Mesothelial cell of epicardium (in vitro differentiated cells): ENCODE measurements at regions not wholly inside any gene's neighbourhood (a gene's known extent, or its start where the extent isn't known, plus 50 kb on each side); places are given as distances from the start of the nearest gene placed in this dataset.

Source experiments
- DNase-seq, 2 experiments: peaks; one replicate each; pipeline ENCODE4 v3.0.0; 2021; ENCODE audit warnings: low spot score in 2 of 2; ENCODE audit not compliant: unreplicated experiment in 2 of 2
- H3K27ac Mint-ChIP-seq: 2 replicates; pipeline ENCODE4 v1.8.0; 2021; ENCODE audit warnings: mixed read lengths
- H3K27me3 Mint-ChIP-seq: 2 replicates; pipeline ENCODE4 v1.8.0; 2021; ENCODE audit warnings: low read depth, mixed read lengths
- H3K36me3 Mint-ChIP-seq: 2 replicates; pipeline ENCODE4 v1.8.0; 2021; ENCODE audit warnings: mixed read lengths
- H3K4me1 Mint-ChIP-seq: 2 replicates; pipeline ENCODE4 v1.8.0; 2021; ENCODE audit warnings: mixed read lengths
- H3K4me3 Mint-ChIP-seq: 2 replicates; pipeline ENCODE4 v1.8.0; 2021; ENCODE audit warnings: mild to moderate bottlenecking, moderate library complexity, mixed read lengths
- H3K9me3 Mint-ChIP-seq: 2 replicates; pipeline ENCODE4 v1.8.0; 2021; ENCODE audit warnings: mixed read lengths
- TF ChIP-seq, protein P1 (sequence below): fragments of 200-600 bp; sonication (generic); IDR thresholded peaks from one replicate; pipeline ENCODE4 v1.5.0; 2021; ENCODE audit warnings: antibody characterized with exemption; ENCODE audit not compliant: unreplicated experiment

DNA sequence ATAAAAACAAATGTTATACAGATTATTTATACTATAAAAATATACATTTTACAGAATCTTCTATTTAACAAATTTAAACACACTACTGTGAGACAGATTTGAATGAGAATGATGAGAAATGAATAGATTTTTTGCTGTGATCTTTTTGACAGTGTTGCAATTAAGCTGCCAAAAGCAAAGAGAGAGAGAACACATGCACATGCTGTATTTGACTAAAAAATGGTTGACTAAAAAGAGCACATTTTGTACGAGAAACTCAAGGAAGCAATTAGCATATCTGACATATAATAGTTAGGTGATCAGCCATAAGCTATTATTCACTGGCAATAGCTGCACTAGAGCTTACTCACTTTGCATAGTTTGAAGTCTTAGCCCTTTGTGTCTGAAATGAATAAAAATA lies 115.8 kb downstream of the SYT10 start:
- TF ChIP-seq, protein P1, sequence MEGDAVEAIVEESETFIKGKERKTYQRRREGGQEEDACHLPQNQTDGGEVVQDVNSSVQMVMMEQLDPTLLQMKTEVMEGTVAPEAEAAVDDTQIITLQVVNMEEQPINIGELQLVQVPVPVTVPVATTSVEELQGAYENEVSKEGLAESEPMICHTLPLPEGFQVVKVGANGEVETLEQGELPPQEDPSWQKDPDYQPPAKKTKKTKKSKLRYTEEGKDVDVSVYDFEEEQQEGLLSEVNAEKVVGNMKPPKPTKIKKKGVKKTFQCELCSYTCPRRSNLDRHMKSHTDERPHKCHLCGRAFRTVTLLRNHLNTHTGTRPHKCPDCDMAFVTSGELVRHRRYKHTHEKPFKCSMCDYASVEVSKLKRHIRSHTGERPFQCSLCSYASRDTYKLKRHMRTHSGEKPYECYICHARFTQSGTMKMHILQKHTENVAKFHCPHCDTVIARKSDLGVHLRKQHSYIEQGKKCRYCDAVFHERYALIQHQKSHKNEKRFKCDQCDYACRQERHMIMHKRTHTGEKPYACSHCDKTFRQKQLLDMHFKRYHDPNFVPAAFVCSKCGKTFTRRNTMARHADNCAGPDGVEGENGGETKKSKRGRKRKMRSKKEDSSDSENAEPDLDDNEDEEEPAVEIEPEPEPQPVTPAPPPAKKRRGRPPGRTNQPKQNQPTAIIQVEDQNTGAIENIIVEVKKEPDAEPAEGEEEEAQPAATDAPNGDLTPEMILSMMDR = no peak
- Mint-ChIP-seq H3K27ac (no peak overlapping the region), H3K27me3 (no peaks in the 10 kb centered on the region), H3K9me3 (no peaks in the 10 kb centered on the region), H3K4me3 (no peak overlapping the region), H3K36me3 (no peaks in the 10 kb centered on the region), H3K4me1 (peaks cover 13% of the 10 kb centered on the region)
- DNase-seq = no peak

GRCh38 chr12:33322519-33322918 lies 117.1 kb downstream of the SYT10 start:
- no peak for DNase-seq
- Mint-ChIP-seq H3K4me3 (no peak overlapping the region), H3K9me3 (no peaks in the 10 kb centered on the region), H3K27me3 (no peaks in the 10 kb centered on the region), H3K36me3 (no peaks in the 10 kb centered on the region), H3K4me1 (peaks cover 13% of the 10 kb centered on the region), H3K27ac (no peak overlapping the region)
- TF ChIP-seq, protein P1 = no peak

DNA sequence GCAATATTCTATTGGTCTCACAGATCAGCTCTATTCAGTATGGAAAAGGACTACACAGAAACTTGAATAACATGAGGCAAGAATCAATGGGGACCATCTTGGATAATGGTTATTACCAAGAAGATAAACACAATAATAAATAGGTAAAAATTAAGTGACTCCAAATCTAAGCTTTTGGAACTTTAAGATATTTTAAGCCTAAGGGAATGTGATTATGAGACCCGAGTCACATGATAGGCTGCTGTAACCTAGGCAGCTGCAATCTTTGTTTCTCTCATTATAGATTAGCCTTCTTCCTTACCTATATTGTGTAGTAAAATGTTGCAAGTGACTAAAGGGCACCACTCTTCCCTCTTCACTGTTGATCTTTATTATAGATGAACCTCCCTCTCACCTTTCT lies 121.9 kb downstream of the SYT10 start:
- H3K4me1 Mint-ChIP-seq = no peaks in the 10 kb centered on the region
- no peaks in the 10 kb centered on the region for H3K27me3 Mint-ChIP-seq
- H3K4me3 Mint-ChIP-seq = no peak overlapping the region
- H3K9me3 Mint-ChIP-seq = peaks cover 15% of the 10 kb centered on the region
- H3K36me3 Mint-ChIP-seq = no peaks in the 10 kb centered on the region
- TF ChIP-seq, protein P1 = no peak
- no peak for DNase-seq
- H3K27ac Mint-ChIP-seq = no peak overlapping the region

DNA sequence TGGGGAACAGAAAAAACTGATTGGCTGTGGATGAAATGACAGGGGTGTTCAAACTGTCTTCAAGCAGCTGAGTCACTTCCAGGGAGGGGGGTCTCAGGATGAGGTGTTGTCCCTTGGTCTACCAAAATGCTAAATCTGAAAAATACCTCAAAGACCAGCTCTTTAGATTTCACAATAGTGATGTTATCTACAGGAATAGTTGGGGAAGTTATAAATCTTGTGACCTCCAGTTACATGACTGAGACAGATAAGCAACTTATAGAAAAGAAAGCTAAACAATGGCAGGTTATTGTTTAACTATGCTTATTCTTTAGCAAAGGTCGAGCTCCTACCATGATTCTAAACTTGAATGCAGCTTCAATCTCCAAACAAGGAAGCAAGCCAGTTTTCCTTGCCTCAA lies 125.4 kb downstream of the SYT10 start:
- Mint-ChIP-seq H3K9me3 (peaks cover 18% of the 10 kb centered on the region), H3K4me3 (no peak overlapping the region), H3K27ac (no peak overlapping the region), H3K27me3 (no peaks in the 10 kb centered on the region), H3K4me1 (no peaks in the 10 kb centered on the region), H3K36me3 (no peaks in the 10 kb centered on the region)
- DNase-seq = no peak
- TF ChIP-seq, protein P1 = no peak

DNA sequence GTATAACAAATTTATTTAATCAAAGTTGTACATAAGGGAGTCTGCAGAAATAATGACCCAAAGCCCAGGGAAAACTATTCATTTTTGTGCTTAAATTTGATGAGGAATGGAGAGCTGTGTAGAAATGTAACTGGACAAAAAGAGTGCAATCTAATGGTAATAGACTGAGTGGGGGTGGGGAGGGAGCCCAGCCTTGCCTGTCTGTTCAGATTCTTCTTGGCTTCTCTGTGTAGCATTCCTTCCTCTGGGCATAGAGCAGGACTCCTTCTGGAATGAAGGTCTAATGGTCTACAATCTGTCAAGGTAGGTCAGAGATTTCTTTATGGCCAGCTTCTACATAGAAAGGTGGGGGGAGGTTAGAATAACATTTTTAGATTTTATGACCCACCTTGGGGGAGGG lies 126.1 kb downstream of the SYT10 start:
- no peak overlapping the region for H3K27ac Mint-ChIP-seq
- H3K4me3 Mint-ChIP-seq = no peak overlapping the region
- H3K9me3 Mint-ChIP-seq = peaks cover 18% of the 10 kb centered on the region
- H3K36me3 Mint-ChIP-seq = no peaks in the 10 kb centered on the region
- H3K27me3 Mint-ChIP-seq = no peaks in the 10 kb centered on the region
- TF ChIP-seq, protein P1 = no peak
- no peak for DNase-seq
- H3K4me1 Mint-ChIP-seq = peaks cover 4% of the 10 kb centered on the region

DNA sequence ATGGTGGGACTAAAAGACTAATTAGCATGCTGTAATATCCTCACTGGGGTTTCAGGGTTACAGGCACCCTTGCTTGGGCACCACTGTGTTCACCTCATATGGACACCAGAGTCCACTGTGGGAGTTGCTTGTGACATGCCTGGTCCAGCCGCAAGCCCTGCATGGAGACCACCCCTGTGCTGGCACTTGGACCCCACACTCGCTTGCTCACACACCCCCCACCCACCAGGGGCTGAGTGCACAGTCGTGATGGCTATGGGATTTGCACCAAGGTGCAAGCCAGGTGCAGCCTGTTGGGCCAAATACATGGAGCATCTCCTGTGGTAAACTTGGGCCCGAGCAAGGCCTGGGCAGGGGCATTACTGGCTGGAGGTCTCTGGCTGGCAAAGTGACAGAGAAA lies 129.1 kb downstream of the SYT10 start:
- Mint-ChIP-seq H3K36me3 (no peaks in the 10 kb centered on the region), H3K27me3 (no peaks in the 10 kb centered on the region), H3K27ac (no peak overlapping the region), H3K9me3 (peaks cover 12% of the 10 kb centered on the region), H3K4me3 (no peak overlapping the region), H3K4me1 (peaks cover 17% of the 10 kb centered on the region)
- DNase-seq = no peak
- TF ChIP-seq, protein P1 = no peak
